ENCODE measurements at regions not wholly inside any gene's neighbourhood (a gene's known extent, or its start where the extent isn't known, plus 50 kb on each side); places are given as distances from the start of the nearest gene placed in this dataset.

DNA sequence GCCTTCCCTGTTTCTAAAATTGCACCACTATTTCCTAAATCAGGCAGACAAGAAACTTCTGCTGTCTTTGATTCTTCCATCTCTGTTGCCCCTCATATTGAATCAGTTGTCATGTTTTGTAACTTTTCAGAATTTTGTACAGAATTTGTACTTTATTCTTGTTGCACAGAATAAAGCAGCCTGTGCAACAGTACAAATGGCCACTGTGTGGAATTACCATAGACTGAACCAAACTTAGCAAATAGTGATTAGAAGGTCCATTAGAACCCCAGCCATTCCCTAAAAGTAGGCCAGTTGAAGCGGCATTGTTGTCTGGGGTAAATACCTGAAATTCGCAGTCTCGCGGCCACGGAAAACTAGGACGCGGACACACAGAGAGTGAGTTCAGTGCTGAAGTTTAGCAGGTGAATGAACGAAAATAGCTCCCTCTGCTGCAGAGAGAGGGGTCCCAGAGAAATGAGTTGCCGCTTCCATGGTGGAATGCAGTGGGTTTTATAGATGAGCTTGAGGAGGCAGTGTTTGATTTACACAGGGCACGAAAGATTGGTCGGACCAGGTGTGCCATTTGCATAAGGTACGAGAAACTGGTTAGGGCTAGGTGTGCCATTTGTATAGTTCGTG is 71.8 kb downstream of the C4orf33 start:
- TF ChIP-seq, protein P1, sequence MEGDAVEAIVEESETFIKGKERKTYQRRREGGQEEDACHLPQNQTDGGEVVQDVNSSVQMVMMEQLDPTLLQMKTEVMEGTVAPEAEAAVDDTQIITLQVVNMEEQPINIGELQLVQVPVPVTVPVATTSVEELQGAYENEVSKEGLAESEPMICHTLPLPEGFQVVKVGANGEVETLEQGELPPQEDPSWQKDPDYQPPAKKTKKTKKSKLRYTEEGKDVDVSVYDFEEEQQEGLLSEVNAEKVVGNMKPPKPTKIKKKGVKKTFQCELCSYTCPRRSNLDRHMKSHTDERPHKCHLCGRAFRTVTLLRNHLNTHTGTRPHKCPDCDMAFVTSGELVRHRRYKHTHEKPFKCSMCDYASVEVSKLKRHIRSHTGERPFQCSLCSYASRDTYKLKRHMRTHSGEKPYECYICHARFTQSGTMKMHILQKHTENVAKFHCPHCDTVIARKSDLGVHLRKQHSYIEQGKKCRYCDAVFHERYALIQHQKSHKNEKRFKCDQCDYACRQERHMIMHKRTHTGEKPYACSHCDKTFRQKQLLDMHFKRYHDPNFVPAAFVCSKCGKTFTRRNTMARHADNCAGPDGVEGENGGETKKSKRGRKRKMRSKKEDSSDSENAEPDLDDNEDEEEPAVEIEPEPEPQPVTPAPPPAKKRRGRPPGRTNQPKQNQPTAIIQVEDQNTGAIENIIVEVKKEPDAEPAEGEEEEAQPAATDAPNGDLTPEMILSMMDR (IDR thresholded peaks at IDR 0.05; ENCODE audit: low read depth, low read length, missing control alignments): peak; percentile 46
- Histone ChIP-seq H3K4me3 (ENCODE audit: low read depth, low read length) (no peak overlapping the region), H3K27me3 (replicated peaks) (no peaks in the 10 kb centered on the region), H3K27ac (no peak overlapping the region), H3K36me3 (replicated peaks) (no peaks in the 10 kb centered on the region)
- in situ Hi-C loops (cut with HindIII; ENCODE audit: low pct_ligation_motif_present, low sequenced_read_pairs): no loop called here
- DNase-seq: no peak

DNA sequence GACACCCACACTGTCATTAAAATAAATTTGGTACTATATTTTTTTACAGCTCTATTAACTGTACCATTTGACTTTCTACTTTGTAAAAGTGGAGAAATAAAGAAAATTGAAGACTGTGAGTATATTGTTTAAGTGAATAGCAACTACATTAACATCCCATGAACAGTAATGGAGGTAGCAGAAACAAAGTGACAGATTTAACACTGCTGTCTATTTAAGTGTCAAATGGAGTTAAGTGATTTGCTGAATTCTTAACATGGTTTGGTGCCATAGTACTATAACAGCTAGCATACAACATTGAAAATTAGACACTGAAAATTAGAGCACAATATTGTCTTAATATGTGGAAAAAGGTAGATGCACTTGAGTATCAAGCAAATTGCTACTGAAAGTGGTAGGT is 76.2 kb downstream of the C4orf33 start:
- TF ChIP-seq, protein P1 (IDR thresholded peaks at IDR 0.05; ENCODE audit: low read depth, low read length, missing control alignments): no peak
- H3K4me3 ChIP-seq (ENCODE audit: low read depth, low read length): no peak overlapping the region
- no peaks in the 10 kb centered on the region for H3K36me3 ChIP-seq (replicated peaks)
- in situ Hi-C loops (cut with HindIII; ENCODE audit: low pct_ligation_motif_present, low sequenced_read_pairs): no loop called here
- no peaks in the 10 kb centered on the region for H3K27me3 ChIP-seq (replicated peaks)
- no peak overlapping the region for H3K27ac ChIP-seq
- no peak for DNase-seq

DNA sequence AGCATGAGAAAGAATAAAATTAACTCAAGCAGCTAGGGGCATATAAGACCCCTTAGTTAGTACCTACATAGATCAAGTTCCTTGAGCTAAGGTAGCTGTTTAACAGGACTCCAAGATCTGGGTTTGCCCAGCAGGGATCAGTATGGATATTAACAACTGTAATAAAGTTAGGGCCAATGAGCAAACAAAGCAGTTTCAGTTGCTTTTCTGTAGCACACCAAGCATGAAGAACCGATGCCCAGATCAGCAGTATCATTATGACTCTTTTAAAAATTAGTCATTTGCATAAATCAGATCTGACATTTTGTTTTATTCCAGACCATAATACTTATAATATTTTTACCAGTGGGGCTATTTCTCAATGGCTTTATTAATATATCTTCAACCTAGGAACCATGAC is 80.9 kb downstream of the C4orf33 start:
- no peaks in the 10 kb centered on the region for H3K36me3 ChIP-seq (replicated peaks)
- TF ChIP-seq, protein P1 (IDR thresholded peaks at IDR 0.05; ENCODE audit: low read depth, low read length, missing control alignments): no peak
- no peak overlapping the region for H3K27ac ChIP-seq
- in situ Hi-C loops (cut with HindIII; ENCODE audit: low pct_ligation_motif_present, low sequenced_read_pairs): no loop called here
- no peak overlapping the region for H3K4me3 ChIP-seq (ENCODE audit: low read depth, low read length)
- DNase-seq: no peak
- H3K27me3 ChIP-seq (replicated peaks): no peaks in the 10 kb centered on the region

DNA sequence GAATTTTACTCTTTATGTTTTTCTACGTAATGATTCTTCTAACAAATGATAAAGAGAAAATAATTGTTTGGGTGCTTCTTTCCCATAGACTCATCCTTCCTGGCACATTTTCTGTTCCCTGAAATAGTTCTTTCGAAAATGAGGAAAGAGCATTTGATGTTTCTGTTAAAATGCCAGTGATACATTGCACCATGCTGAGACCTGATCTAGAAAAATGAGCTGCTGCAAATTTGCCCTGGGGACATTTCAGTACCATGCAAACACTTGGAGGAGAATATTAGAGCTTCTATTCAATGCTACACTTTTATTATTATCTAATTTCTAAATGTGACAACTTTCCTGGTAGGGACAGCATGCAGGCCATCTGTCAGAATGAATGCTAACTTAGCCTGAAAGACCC is 83.3 kb downstream of the C4orf33 start:
- in situ Hi-C loops (cut with HindIII; ENCODE audit: low pct_ligation_motif_present, low sequenced_read_pairs): no loop called here
- H3K4me3 ChIP-seq (ENCODE audit: low read depth, low read length): no peak overlapping the region
- no peak overlapping the region for H3K27ac ChIP-seq
- no peaks in the 10 kb centered on the region for H3K36me3 ChIP-seq (replicated peaks)
- DNase-seq: no peak
- TF ChIP-seq, protein P1 (IDR thresholded peaks at IDR 0.05; ENCODE audit: low read depth, low read length, missing control alignments): no peak
- no peaks in the 10 kb centered on the region for H3K27me3 ChIP-seq (replicated peaks)

DNA sequence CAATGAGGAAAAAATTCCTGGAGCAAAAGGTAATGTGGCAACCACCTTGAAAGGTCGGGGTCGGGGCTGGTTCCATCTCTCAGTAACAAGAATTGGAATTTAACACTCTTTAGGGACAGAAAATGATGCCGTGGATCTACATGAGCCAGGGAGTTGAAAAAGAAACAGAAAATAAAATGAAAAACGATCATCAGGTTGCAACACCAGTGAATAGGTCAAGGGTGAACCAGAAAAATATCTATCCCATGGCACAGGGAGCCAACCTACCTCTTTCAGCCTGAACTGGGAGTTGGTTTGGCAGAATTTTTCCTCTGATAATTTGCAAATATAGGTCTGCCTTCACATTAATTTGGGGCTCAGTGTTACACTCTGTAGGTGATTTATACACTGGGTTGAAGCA is 93.7 kb downstream of the C4orf33 start:
- TF ChIP-seq, protein P1 (IDR thresholded peaks at IDR 0.05; ENCODE audit: low read depth, low read length, missing control alignments): no peak
- Histone ChIP-seq H3K27ac (no peak overlapping the region), H3K4me3 (ENCODE audit: low read depth, low read length) (no peak overlapping the region), H3K36me3 (replicated peaks) (no peaks in the 10 kb centered on the region), H3K27me3 (replicated peaks) (no peaks in the 10 kb centered on the region)
- in situ Hi-C loops (cut with HindIII; ENCODE audit: low pct_ligation_motif_present, low sequenced_read_pairs): no loop called here
- DNase-seq: no peak

Data from brain microvascular endothelial cell (primary cell).